GM19238 (cell line): ENCODE measurements at regions not wholly inside any gene's neighbourhood (a gene's known extent, or its start where the extent isn't known, plus 50 kb on each side); places are given as distances from the start of the nearest gene placed in this dataset.

Experiments
- DNase-seq: peaks from one replicate; pipeline ENCODE4 v3.0.0; 2011; ENCODE audit warnings: low spot score; ENCODE audit not compliant: insufficient read length

DNA sequence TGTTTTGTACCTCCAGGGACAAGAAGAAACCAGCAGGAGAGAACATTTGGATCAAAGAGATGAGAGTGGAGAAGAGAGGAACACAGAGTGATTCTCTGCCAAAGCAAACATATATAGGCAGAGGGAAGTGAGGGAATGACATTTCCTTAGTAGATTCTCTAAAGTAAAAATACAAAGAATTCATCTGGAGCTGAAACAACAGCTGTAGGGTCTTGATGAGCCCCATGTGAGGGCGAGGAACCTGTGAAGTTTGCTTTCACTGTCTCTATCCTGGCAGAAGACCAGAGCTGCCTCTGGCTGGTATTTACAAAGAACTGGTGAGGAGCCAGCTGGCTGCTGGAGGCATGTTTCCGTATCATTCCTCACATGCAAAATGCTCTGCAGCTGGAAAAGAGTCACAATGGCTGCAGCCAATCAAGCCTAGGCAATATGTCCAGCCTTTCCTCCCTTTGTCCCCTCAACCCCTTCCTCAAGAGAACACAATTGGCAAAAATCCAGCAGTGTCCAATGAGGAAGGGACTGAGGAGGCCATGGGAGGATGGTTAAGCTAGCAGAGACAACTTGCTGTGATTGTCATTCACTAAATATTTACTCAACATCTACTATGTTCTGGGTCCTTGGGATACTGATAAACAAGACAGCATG, 122.5 kb downstream of the PHLDA1 start:
- DNase-seq: no peak

DNA sequence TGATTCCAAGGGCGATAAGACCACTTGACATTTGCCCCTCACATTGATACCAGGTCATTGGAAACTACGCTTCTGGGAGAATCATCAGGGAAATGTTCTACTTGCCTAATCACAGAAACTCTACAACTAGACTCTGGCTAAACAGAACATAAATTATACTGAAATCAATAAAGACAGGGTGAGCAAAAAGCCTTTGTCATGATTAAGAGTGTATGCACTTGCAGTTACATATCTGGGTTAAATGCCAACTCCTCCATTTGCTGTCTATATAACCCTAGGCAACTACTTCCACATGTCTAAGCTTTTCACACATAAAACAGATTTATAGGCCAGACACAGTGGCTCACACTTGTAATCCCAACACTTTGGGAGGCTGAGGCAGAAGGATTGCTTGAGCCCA, 125.7 kb downstream of the PHLDA1 start:
- DNase-seq: no peak

DNA sequence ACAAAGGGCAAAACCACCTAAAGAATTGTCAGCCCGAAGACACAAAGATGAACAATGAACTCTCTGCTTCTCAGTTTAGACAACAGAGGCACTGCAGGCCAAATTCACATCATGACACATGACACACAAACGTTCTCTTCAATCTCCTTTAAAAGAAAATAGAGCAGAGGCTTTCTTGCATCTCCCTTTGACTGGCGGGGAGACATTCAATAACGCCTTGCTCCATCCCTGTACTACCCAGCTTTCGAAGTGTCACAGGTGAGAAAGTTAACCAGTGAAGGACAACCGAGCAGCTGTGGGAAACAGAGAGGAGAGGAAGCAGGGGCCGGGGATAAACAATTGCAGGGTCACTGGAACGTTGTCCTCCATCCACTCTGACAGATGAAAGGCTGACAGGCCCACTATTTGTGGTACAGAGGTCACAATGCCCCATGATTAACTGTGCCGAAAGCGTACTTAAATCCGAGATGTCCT, 130.8 kb downstream of the PHLDA1 start:
- no peak for DNase-seq

DNA sequence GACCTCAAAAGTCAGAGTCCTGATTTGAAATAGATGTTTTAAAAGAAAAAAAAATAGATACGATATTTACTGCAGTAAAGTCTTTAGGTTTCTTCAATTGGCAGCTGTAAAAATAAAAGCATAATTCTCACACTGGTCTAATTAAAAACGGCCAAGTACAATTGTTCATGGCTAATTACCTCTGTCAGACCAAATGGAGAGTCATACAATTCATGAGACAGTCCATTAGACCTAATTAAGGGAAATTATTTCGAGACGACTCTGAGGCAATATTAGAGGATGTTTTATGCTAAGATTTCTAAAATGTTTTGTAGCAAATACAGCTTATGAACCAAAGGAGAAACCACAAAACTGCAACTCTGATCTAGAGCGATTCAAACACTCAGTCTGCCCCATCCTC, 131.3 kb downstream of the PHLDA1 start:
- no peak for DNase-seq

DNA sequence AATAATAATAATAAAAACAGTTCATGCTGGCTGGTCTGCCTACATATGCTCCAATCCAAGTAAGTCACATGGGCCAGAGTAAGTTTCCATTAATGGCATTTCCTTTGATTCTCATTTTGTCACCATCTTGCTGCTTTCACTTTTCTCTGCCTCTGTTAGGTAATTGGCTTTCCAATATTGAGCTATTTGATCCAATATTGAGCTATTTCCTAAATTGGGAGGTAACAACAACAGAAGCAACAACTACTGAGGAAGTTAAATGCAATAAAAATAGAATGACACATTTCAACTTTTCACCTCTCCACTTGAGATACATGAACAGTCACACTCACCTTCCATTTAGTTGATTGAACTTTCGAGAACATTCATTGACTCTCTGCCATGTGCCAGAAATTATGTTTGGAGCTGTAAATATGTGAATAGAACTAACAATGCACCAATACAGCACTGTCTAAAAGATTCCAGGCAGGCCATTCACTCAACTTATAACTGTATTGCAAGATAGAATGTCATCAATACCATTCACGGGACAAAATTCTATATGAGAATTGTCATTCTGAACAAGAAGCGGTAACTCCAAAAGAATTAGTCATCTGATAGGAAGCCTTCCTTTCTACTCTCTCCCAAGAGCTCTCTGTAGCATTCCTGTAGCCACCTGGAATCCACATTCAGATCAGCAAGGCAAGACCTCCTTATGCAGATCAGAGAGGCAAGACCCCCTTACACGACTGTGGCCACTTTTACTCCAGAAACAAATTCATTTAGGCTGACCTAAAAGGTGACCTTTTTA, 136.4 kb downstream of the PHLDA1 start:
- no peak for DNase-seq

DNA sequence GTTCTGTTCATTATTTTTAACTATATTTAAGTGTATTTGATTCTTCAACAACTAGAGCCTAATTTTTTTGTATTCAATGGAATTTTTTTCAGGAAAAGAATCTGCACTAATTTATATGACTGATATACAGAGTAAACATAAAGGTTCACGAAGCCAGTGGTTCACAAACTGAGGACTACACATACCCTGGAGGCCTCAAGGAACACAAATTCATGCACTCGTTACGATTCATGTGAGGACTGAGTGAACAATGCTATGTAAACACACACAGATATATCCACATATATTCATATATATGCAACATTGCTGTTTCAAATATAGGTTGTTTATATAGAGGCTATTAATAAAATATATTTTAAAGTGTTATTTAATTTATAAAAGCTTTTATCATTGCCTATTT, 137.8 kb downstream of the PHLDA1 start:
- no peak for DNase-seq

DNA sequence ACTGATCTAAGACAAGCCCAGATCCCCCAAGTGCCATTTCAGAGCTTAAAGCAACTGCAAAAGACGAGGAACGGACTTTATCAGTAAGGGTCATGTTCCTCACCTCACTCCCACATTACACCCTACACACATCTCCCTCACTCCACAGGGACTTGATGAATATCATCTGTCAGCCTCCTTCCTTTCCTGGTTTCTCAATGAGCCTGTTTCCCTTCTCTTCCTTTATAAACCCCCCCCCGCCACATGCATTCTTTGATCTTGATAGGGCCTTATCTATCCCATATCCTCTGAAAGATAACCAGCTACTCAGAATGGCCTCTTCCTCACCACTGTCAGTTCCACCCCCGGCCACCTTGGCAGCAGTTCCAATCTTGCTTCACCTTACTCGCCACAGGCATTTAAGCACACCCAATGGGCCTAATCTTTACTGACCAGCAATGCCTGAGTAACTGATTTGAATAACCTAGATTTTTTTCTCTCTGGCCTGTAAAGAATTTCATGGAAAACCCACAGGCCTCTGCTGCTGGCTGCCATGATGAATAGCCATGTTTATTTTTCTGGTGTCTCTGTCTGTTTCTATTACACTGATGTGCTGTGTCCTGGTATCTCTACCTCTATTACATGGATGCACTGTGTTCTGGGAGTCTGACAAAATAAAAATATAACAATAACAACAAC, 138.7 kb downstream of the PHLDA1 start:
- DNase-seq: no peak

DNA sequence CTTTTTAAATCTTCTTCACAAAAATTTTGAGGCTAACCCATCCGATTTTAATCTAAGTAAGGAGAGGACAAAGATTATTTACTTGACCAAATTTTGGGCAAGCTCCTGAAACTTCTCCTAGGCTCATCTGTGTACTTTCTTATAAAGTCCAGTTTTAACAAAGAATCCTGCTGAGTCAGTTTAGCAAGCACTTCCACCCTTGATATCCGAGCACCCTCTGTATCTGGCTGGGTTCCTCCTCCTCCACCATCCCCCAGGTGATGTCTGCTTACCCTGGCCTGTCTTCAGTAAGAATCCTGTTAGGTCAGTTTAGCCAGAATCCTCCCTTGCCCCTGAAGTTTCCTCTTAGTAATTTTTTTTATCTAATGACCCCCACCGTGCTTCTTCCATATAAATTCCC, 140.5 kb downstream of the PHLDA1 start:
- no peak for DNase-seq

DNA sequence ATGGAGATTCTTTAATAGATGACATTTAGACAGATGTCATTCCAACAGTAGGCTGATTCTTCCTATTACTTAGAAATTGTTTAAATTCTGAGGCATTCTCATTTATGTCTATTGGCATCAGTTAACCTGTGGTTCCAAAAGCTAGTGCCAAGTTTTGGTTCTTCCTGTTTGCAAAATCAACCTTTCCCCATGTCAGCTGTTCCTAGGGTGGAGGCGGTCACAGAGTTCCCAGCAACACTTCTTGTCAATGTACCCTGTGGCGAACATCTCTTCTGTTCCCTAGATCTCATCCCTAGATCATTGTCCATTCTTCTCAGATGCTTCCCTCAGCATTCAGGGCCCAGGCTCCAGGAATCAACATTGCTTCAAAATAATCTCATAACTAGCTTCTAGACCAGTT, 140.9 kb downstream of the PHLDA1 start:
- no peak for DNase-seq

DNA sequence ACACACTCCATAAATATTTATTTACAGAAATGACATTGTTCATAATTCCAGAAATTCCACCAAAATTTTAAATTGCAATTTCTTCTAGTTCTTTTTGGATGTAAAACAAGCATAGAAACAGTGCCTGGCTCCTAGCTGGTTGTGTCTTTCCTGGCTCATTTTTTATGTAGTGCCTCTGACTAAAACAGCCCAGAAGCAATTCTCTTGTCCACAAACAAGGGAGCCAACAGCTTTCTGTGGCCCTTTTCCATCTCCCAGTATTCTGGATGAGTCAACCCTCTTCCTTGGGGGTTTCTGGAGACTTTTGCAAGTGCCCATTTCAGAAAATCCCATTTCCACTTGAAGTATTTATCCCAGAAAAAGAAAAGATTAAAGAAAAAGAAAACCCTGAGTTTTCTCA, 141.4 kb downstream of the PHLDA1 start:
- no peak for DNase-seq

DNA sequence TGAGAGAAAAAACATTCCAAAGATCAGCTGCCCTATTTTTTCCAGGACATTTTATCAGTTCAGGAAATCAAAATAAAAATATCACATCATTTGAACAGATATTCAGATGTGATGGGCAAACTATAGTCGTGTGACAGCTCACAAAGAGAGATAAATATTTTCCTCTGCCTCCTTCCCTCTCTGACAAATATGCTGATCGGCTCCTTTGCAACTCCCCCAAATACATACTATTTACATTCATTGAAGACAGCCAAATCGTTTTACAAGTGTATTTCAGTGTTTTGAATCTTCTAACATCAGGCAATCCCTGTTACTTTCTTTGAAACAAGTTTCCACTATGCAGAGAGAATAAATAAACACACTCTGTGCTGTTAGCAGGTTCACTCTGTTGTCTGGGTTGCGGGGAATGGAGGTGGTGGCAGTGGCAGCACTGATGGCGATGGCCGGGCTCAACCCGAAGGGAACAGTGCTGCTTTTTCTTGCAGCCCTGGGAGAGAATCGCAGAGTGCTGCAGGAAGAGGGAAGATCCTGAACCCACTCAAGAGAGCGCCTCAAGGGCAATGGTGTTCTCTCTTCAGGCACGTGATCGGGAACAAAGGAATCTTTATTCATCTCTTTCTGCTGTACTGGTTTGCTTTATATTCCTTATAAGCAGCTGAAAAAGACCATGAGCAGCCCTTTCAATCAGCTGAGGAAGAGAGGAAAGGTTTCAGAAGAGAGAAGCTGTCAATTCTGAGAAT, 142.5 kb downstream of the PHLDA1 start:
- no peak for DNase-seq

DNA sequence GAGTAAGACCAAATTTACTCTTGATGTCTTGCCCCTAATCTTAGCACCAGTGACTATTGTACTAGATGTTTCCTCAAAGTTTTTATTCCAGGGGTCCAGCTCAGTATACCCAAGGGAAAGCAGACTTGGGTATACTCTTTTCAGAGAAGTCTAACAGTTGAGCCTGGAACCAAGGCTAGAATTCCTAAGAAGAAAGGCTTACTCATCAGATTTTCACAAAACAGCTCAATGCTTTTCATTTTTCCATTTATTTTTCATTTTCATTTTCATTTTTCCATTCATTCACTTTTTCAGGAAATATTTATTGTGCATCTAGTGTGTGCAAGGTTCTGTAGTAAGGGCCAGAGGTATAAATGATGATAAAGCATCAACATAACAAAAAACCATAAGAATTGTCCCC, 143.2 kb downstream of the PHLDA1 start:
- no peak for DNase-seq

DNA sequence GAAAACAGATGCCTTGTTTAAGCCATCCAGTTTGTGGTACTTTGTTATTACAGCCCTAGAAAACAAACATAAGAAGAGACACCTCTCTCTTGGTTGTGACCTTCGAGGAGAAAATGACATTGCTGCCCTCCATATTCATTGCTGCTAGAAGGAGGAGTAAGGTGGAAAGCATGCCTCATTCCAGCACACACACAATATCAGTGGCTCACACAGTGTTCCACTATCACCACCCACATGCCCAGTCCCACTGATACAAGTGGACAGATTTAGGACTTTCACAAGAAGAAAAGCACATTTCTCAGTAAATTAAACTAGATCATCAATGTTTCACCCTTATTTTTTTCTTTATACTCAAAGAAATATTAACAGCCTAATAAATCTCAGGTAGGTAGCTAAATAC, 143.6 kb downstream of the PHLDA1 start:
- no peak for DNase-seq

DNA sequence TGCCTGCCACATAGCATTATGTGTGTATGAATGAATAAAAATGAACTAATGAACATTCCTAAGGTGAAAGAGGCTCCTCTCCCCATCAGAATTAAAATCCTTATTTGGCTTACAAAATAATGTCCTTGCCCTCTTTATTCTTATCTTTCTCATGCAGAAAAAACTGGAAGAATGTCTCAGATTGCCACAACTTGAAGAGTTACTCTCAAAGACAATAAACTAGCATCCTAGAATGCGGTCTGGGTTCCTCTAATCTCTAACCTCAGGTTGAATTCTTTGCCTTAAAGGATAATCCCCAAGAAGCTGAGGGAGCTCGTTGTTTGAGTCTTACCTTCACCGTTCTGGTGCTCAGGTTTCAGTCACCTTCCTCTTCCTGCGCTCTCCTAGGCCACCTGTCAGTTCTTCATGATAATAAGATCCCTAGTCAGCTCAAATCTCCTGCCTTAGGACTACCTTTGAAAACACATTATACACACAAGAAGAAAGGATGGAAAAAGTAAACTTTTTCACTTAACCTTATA, 147.1 kb downstream of the PHLDA1 start:
- DNase-seq: no peak

DNA sequence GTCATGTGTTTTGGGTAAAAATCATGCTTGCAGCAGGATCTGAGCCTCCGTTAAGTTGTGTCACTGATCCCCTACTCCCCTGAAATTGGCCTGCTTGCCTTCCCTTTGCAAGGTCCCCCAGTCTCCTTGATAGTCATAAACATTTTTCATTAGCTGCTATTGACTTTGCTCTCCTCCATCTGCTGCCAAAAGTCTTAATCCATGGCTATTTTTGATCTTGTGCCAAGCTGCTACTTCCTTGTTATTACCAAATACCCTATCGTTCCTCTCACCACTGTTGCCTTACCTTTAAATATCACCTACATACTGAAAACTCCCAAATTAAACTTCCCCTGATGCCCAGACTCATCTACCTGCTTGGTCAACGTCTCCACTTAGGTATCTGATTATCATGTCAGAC, 148.3 kb downstream of the PHLDA1 start:
- no peak for DNase-seq

DNA sequence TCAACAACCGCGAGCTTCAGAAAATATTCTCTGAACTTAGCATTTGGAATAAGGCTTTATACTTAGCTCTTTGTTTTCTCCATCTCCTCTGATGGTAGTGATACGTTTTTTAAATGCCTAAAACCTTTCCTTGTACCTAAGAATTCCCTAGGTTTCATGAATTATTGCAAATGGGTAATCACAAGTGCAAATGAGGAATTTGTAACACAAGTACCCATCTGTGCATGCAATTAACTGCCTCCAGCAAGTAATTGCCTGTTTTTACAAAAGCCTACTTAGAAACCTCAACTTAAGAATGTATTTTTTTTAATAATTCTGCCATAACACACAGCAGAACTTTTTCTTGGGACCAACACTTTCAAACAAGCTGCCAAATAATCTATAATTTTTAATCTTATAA, 149.2 kb downstream of the PHLDA1 start:
- no peak for DNase-seq

DNA sequence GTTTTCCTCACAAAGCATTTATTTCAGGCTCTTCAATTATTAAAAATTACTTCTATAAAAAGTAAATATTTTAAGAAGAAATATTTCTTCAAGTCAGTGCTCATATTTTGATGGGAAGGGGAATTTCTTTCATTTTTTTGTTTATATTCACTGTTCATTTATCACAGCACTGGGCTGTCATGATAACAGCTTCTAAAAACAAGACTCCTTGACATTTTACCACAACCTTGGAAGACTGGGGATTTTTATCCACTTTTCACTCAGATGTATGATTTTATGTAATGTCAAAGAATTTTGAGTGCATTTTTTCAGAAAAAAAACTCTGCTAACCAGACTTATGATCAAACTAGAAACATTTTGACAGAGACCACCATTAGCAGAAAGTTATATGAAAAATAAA, 149.7 kb downstream of the PHLDA1 start:
- no peak for DNase-seq

DNA sequence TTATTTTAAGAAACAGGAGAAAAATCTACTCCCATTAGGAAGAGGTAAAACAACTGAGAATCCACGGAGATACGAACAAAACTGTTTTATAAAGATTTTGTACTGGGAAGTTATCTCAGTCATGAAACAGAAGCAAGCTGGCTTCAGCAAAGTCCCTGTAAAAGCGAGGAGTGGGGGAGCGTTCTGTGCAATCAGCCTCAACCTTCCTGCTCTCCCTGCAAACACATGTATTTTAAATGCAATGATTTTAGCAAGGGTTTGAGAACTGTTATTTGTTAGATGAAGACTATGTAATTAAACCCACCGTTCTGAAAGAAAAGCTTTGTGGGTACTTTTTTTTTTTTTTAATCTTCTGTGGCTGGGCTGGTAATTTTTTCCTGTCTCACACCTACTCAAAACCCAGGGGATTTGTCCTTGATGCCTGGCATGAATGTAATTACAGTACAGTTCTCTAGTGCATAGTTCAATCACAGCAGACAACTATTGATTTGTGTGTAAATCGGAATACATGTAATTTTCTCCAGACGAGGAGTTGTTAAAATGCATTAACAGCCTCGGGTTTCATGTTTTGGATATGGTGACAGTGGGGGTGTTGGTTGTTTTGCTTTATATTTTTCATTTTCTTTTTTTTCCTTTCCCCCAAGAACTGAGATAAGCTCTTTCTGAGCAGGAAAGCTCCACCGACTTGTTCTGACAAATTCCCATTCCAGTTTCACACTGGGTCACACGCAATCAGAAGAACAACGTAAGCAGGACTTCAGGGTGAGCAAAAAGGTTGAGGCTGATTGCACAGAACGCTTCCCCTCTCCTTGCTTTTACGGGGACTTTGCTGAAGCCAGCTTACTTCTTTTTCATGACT, 153.6 kb downstream of the PHLDA1 start:
- DNase-seq: no peak

DNA sequence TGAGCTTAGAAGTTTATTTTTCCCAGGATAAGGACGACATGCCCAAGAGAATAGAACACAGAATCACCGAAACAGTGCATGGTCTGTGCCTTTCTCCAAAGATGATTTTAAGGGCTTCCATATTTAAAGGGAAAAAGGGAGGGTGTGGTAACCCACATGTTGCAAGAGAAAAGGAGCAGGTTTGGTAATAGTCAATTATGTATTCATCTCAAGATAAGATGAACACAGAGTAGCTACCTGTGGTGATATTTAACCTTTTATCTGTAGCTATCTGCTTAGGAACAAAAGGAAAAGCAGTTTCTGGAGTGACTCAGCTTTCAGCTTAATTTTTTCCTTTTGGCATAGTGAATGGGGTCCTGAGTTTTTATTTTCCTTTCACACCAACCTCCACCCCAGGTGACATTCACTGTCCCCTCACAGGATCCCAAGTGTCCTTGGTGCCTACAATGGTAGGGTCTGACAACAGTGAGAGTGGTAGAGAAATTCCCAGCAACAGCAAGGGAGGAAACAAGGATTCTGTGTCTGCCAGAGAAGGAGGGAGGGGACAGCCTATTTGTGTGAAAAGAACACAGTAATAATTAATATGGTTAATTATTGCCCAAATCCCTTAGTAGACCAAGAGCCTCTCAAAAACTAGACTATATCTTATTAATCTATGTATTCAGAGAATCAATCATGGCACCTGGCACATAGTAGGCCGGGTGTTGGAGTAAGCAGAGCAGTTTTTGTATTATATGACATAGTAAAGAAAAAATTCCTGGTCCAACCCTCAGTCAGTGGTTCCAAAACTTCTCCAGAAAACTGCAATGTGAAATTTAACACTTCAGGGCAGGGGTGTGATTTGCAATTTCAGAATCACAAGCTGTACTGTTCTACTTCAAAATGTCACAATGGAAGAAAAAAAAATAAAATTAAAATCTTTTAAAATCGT, 154.5 kb downstream of the PHLDA1 start:
- no peak for DNase-seq

DNA sequence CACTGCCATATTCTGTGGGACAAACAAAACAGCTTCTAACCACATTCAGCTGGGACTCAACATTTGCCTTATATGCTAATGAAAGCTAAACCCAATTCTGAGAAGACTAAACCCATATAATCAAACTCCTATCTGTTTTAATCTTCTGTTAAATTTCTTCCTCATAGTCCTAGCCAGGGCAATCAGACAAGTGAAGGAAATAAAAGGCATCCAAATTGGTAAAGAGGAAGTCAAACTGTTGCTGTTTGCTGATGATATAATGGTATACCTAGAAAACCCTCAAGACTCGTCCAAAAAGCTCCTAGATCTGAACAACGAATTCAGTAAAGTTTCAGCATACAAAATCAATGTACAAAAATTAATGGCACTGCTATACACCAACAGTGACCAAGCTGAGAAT, 157.1 kb downstream of the PHLDA1 start:
- DNase-seq: no peak
